Spleen (tissue), 11 donors: ENCODE measurements at regions not wholly inside any gene's neighbourhood (a gene's known extent, or its start where the extent isn't known, plus 50 kb on each side); places are given as distances from the start of the nearest gene placed in this dataset.

ENCODE experiments used
- DNase-seq: peaks from one replicate; pipeline ENCODE4 v3.0.0-alpha.2; 2020
- H3K27ac ChIP-seq, 8 donors: fragments of 200-600 bp; sonication (generic) in 7 of 8; 1 replicate in 4 of 8; 2 replicates in 4 of 8; pipeline versions ENCODE4 v1.5.0 to v1.8.0; 2016 to 2021; ENCODE audit warnings: inconsistent platforms in 4 of 8, mild to moderate bottlenecking in 4 of 8, moderate library complexity in 1 of 8
- H3K27me3 ChIP-seq, 7 donors: fragments of 200-600 bp; sonication (generic) in 6 of 7; replicated peaks in 1 of 7; 1 replicate in 4 of 7; 2 replicates in 3 of 7; pipeline versions ENCODE4 v1.5.0 to v1.8.0; 2016 to 2021; ENCODE audit warnings: inconsistent platforms in 3 of 7, mild to moderate bottlenecking in 1 of 7
- H3K36me3 ChIP-seq, 6 donors: fragments of 200-600 bp; sonication (generic) in 5 of 6; 1 replicate in 4 of 6; 2 replicates in 2 of 6; pipeline versions ENCODE4 v1.5.0 to v1.8.0; 2016 to 2021; ENCODE audit warnings: inconsistent platforms in 2 of 6
- H3K4me1 ChIP-seq, 6 donors: fragments of 200-600 bp; sonication (generic) in 5 of 6; 1 replicate in 3 of 6; 2 replicates in 3 of 6; pipeline versions ENCODE4 v1.5.0 to v1.8.0; 2016 to 2021; ENCODE audit warnings: inconsistent platforms in 3 of 6
- H3K4me3 ChIP-seq, 8 donors: fragments of 200-600 bp; sonication (generic) in 7 of 8; 1 replicate in 4 of 8; 2 replicates in 4 of 8; pipeline versions ENCODE4 v1.5.0 to v1.8.0; 2016 to 2021; ENCODE audit warnings: inconsistent platforms in 4 of 8, mild to moderate bottlenecking in 4 of 8, moderate library complexity in 2 of 8
- H3K9me3 ChIP-seq, 8 donors: fragments of 200-600 bp; sonication (generic) in 7 of 8; 1 replicate in 4 of 8; 2 replicates in 4 of 8; pipeline versions ENCODE4 v1.5.0 to v1.8.0; 2016 to 2021; ENCODE audit warnings: inconsistent platforms in 4 of 8
- CTCF ChIP-seq, 11 experiments: fragments of 200-600 bp in 7 of 11; fragments of 450-650 bp in 4 of 11; sonication (generic) in 4 of 11; IDR thresholded peaks in 8 of 11; conservative IDR thresholded peaks in 3 of 11; 1 replicate in 7 of 11; 2 replicates in 4 of 11; pipeline versions ENCODE4 v1.4.0 to v1.8.0; 2016 to 2021; ENCODE audit warnings: antibody characterized with exemption in 11 of 11, inconsistent platforms in 4 of 11, mild to moderate bottlenecking in 1 of 11
- POLR2A ChIP-seq, 3 donors: fragments of 450-650 bp; IDR thresholded peaks; one replicate each; pipeline ENCODE4 v1.5.1; 2017; ENCODE audit warnings: antibody characterized with exemption in 3 of 3, mild to moderate bottlenecking in 1 of 3
- POLR2AphosphoS5 ChIP-seq, 3 donors: sonication (generic); formaldehyde crosslinking; IDR thresholded peaks; one replicate each; pipeline ENCODE4 v1.5.1; 2017; ENCODE audit warnings: antibody characterized with exemption in 3 of 3
- WGBS, 5 donors: extraction: QIAGEN DNeasy Blood & Tissue Kit in 3 of 5; methylation state at CpG; one replicate each; pipeline versions ENCODE4 v1.1.5 to v1.1.7; 2013 to 2018; 5-methylcytosine and 5-hydroxymethylcytosine counted together
- intact Hi-C: fragments of 100-400 bp; cut with DNase I; formaldehyde crosslinking; loops from one replicate; pipeline ENCODE4 v1.15.0; 2023; ENCODE audit warnings: low total_unique reads
- donor health status: healthy with polysubstance abuse.
- donor health status: DM: no; HTN: no; CAD: no; lungs with moderate emphysema.
- donor health status: DM: no; HTN: no; CAD: no.
- donor health status: Bipolar disorder and iron deficiency.
- donor health status: healthy.
- donor health status: DM: no; HTN: no; CAD: no.
- donor health status: DM: yes; HTN: yes; CAD: no.

- TF ChIP-seq POLR2AphosphoS5 (IDR thresholded peaks at IDR 0.05) (no peak), POLR2A (IDR thresholded peaks at IDR 0.05) (no peak), CTCF (IDR thresholded peaks at IDR 0.05 in 8 of 11, conservative IDR thresholded peaks at IDR 0.05 in 3 of 11) (no peak)
- Histone ChIP-seq H3K4me1 (no peaks in the 10 kb centered on the region), H3K9me3 (peaks cover 0 to 3% (median 0%) of the 10 kb centered on the region in 8 donors), H3K36me3 (no peaks in the 10 kb centered on the region), H3K27me3 (no peaks in the 10 kb centered on the region), H3K4me3 (no peak overlapping the region), H3K27ac (no peak overlapping the region)
- WGBS, 5 donors: 79 to 86% (median 85%) methylated on average over 1 of the region's 1 CpG
- intact Hi-C loops: no loop called here
- no peak for DNase-seq
These were observed 307.2 kb upstream of the CNTN3 start for GRCh38 chr3:74921676-74922075.

GRCh38 chr3:74920721-74921350, 306.4 kb upstream of the CNTN3 start:
- no peaks in the 10 kb centered on the region for H3K4me1 ChIP-seq
- H3K4me3 ChIP-seq: no peak overlapping the region
- no peak for TF ChIP-seq CTCF (IDR thresholded peaks at IDR 0.05 in 8 of 11, conservative IDR thresholded peaks at IDR 0.05 in 3 of 11)
- no peak for TF ChIP-seq POLR2A (IDR thresholded peaks at IDR 0.05)
- TF ChIP-seq POLR2AphosphoS5 (IDR thresholded peaks at IDR 0.05): no peak
- no peaks in the 10 kb centered on the region for H3K9me3 ChIP-seq
- no peaks in the 10 kb centered on the region for H3K36me3 ChIP-seq
- no peaks in the 10 kb centered on the region for H3K27me3 ChIP-seq
- 68 to 81% (median 72%) methylated on average over 4 of the region's 4 CpGs for WGBS, 5 donors
- no peak overlapping the region for H3K27ac ChIP-seq
- intact Hi-C loops: no loop called here
- DNase-seq: no peak

- H3K27ac ChIP-seq: no peak overlapping the region
- H3K4me1 ChIP-seq: no peaks in the 10 kb centered on the region
- no peak for TF ChIP-seq POLR2AphosphoS5 (IDR thresholded peaks at IDR 0.05)
- no peak for TF ChIP-seq CTCF (IDR thresholded peaks at IDR 0.05 in 8 of 11, conservative IDR thresholded peaks at IDR 0.05 in 3 of 11)
- no peak for TF ChIP-seq POLR2A (IDR thresholded peaks at IDR 0.05)
- no peaks in the 10 kb centered on the region for H3K36me3 ChIP-seq
- H3K27me3 ChIP-seq: no peaks in the 10 kb centered on the region
- DNase-seq: no peak
- H3K9me3 ChIP-seq: no peaks in the 10 kb centered on the region
- no peak overlapping the region for H3K4me3 ChIP-seq
- intact Hi-C loops: no loop called here
- WGBS, 5 donors: 56 to 78% (median 69%) methylated on average over 5 of the region's 5 CpGs
These were observed 302.2 kb upstream of the CNTN3 start for GRCh38 chr3:74916696-74917095.

GRCh38 chr3:74906181-74906580, 291.7 kb upstream of the CNTN3 start:
- TF ChIP-seq POLR2A (IDR thresholded peaks at IDR 0.05) (no peak), CTCF (IDR thresholded peaks at IDR 0.05 in 8 of 11, conservative IDR thresholded peaks at IDR 0.05 in 3 of 11) (no peak), POLR2AphosphoS5 (IDR thresholded peaks at IDR 0.05) (no peak)
- WGBS, 5 donors: 64 to 92% (median 79%) methylated on average over 4 of the region's 4 CpGs

More at GRCh38 chr3:74906181-74906580, 291.7 kb upstream of the CNTN3 start:
- Histone ChIP-seq H3K27me3 (no peaks in the 10 kb centered on the region), H3K27ac (no peak overlapping the region), H3K9me3 (peaks cover 0 to 23% (median 4%) of the 10 kb centered on the region in 8 donors), H3K36me3 (no peaks in the 10 kb centered on the region), H3K4me3 (no peak overlapping the region), H3K4me1 (no peaks in the 10 kb centered on the region)
- DNase-seq: no peak
- intact Hi-C loops: no loop called here
